CD4-positive, alpha-beta T cell treated with Interleukin-6 for 4 hours (primary cell): ENCODE measurements at regions not wholly inside any gene's neighbourhood (a gene's known extent, or its start where the extent isn't known, plus 50 kb on each side); places are given as distances from the start of the nearest gene placed in this dataset.

Experiments used
- DNase-seq: peaks from one replicate; pipeline ENCODE4 v3.0.0-alpha.2; 2020; ENCODE audit warnings: mixed read lengths

DNA sequence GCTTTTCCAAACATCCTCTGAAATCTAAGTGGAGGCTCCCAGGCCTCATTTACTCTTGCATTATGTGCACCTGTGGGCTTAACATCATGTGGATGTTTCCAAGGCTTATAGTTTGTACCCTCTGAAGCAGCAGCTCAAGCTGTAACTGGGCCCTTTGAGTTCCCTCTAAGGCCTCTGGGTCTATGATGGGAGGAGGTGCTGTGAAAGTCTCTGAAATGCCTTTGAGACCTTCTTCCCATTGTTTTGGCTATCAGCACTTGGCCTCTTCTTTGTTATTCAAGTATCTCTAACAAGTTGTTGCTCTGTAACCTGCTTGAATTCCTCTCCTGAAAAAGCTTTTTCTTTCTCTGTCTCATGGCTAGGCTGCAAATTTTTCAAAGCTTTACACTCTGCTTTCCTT, 58.1 kb upstream of the MYT1L start:
- DNase-seq = no peak
